ENCODE measurements at regions not wholly inside any gene's neighbourhood (a gene's known extent, or its start where the extent isn't known, plus 50 kb on each side); places are given as distances from the start of the nearest gene placed in this dataset.
"Not testable (repeated sequence)": the region's sequence is repeated elsewhere in the genome, so short reads cannot be mapped to it uniquely, and the experiment has no call there.

DNA sequence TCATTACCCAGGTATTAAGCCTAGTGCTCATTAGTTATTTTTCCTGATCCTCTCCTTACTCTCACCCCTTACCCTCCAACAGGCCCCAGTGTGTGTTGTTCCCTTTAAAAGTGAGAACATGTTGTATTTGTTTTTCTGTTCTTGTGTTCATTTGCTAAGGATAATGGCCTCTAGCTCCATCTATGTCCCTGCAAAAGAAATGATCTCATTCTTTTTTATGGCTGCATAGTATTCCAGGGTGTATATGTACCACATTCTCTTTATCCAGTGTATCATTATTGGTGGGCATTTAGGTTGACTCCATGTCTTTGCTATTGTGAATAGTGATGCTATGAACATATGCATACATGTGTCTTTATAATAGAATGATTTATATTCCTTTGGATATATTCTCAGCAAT, 185.0 kb upstream of the SMIM30 start:
- in situ Hi-C loops (cut with HindIII; ENCODE audit: low pct_unique_long_range_greater_than_20kb, low sequenced_read_pairs); DNase-seq (ENCODE audit: low read depth): not testable (repeated sequence)

- no peak for DNase-seq (ENCODE audit: low read depth)
- in situ Hi-C loops (cut with HindIII; ENCODE audit: low pct_unique_long_range_greater_than_20kb, low sequenced_read_pairs): no loop called here
These were observed 183.6 kb upstream of the SMIM30 start for GRCh38 chr7:113301983-113302382.

DNA sequence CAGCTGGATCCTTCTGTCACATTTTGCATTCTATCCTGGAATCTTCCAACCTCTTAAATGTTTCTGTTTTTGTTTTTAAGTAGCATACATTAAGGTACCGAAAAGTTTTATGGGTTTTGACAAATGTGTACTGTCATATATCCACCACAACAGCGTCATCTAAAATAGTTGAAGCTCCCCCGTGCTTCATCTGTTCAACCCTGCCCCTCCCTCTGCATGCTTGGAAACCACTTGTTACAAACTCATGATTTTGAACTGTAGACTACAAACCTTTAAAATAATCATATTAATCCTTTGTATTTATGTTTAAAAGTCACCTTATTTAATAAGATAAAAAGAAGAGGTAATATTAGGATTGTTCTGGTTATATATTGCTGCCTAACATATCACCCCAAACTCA, 182.8 kb upstream of the SMIM30 start:
- in situ Hi-C loops (cut with HindIII; ENCODE audit: low pct_unique_long_range_greater_than_20kb, low sequenced_read_pairs): no loop called here
- DNase-seq (ENCODE audit: low read depth): no peak

DNA sequence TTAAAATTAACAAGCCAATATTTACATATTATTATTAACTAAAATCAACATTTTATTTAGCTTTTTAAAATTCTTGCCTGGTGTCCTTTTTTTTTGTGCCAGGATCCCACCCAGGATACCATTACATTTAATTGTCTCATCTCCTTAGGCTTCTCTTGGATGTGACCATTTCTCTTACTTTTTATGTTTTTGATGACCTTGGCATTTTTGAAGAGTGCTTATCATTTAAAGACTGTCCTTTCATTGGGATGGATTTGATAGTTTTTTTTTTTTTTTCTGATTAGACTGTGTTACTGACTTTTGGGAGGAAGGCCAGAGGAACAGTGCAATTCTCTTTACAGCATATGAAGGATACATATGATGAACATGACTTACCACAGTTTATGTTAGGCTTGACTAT, 181.4 kb upstream of the SMIM30 start:
- in situ Hi-C loops (cut with HindIII; ENCODE audit: low pct_unique_long_range_greater_than_20kb, low sequenced_read_pairs): no loop called here
- DNase-seq (ENCODE audit: low read depth): no peak

- DNase-seq (ENCODE audit: low read depth): no peak
- in situ Hi-C loops (cut with HindIII; ENCODE audit: low pct_unique_long_range_greater_than_20kb, low sequenced_read_pairs): no loop called here
These were observed 180.1 kb upstream of the SMIM30 start for GRCh38 chr7:113298501-113298900.

DNA sequence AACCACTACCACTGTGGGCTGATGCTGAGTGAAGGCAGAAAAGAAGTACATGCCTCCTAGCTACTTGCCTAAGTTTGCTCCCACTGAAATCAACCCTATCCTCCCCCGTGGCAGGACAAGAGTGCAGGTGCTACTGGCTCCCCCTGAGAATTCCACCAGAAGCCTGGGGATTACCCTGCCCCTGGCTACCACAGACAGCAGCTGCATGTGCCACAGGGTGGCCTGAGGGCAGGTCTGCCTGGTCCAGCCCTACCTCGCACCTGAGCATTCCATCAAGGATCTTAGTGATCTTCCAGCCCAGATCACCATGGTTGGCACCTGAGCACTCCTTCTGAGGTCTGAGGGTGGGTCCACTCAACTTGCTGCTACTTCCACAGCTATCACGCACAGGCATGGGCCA, 176.4 kb upstream of the SMIM30 start:
- no peak for DNase-seq (ENCODE audit: low read depth)
- in situ Hi-C loops (cut with HindIII; ENCODE audit: low pct_unique_long_range_greater_than_20kb, low sequenced_read_pairs): no loop called here

- DNase-seq (ENCODE audit: low read depth): no peak
- in situ Hi-C loops (cut with HindIII; ENCODE audit: low pct_unique_long_range_greater_than_20kb, low sequenced_read_pairs): no loop called here
These were observed 173.8 kb upstream of the SMIM30 start for GRCh38 chr7:113292105-113292504.

GRCh38 chr7:113291058-113291457, 172.7 kb upstream of the SMIM30 start:
- in situ Hi-C loops (cut with HindIII; ENCODE audit: low pct_unique_long_range_greater_than_20kb, low sequenced_read_pairs): no loop called here

DNA sequence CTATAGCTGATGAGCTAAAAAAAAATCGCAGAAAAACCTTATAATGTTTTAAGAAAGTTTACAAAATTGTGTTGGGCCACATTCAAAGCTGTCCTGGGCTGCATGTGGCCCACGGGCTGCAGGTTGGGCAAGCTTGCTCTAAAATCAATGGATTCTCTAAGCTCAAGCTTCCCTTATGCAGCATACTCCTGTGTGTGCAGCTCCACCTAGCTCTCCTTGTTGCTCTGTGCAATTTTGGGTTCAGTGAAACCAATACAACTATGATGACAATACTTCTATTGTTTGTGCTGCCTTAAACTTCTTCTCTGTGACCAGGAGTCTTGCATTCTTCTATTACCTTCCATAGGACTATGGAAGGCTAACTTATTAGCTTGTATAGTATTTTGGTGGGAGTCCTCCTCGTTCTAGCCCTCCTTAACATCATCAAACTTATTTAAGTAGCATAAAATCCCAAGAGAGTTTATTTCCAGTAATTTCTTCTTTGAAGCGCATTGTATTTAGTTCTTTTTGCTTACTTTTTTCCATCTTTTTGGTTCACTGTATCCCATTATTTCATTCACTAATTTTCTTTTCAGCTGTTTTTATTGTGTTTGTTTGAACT, 170.9 kb upstream of the SMIM30 start:
- in situ Hi-C loops (cut with HindIII; ENCODE audit: low pct_unique_long_range_greater_than_20kb, low sequenced_read_pairs): no loop called here
- DNase-seq (ENCODE audit: low read depth): peak; percentile 10

More at GRCh38 chr7:113291058-113291457, 172.7 kb upstream of the SMIM30 start:
- DNase-seq (ENCODE audit: low read depth): no peak

DNA sequence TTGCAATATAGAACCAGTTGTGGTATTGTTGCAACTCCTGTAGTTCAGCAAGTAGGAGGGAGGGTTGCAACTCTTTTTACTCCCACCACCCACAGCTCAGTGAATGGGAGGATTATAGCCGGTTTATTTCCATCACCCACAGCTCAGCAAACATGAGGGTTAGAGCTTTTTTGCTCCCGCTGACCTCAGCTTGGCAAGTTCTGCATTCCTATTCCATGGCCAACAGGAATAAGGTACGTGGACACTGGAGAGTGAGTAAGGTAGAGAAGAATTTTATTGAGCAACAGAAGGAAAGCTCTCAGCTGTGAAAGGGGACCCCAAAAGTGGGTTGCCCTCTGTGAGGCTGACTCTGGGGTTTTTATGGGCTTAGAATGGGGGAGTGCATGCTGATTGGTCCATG, 167.1 kb upstream of the SMIM30 start:
- in situ Hi-C loops (cut with HindIII; ENCODE audit: low pct_unique_long_range_greater_than_20kb, low sequenced_read_pairs): no loop called here
- DNase-seq (ENCODE audit: low read depth): no peak

- DNase-seq (ENCODE audit: low read depth): no peak
- in situ Hi-C loops (cut with HindIII; ENCODE audit: low pct_unique_long_range_greater_than_20kb, low sequenced_read_pairs): no loop called here
These were observed 165.5 kb upstream of the SMIM30 start for GRCh38 chr7:113283861-113284260.

GRCh38 chr7:113282875-113283274, 164.5 kb upstream of the SMIM30 start:
- DNase-seq (ENCODE audit: low read depth): no peak
- in situ Hi-C loops (cut with HindIII; ENCODE audit: low pct_unique_long_range_greater_than_20kb, low sequenced_read_pairs): no loop called here

DNA sequence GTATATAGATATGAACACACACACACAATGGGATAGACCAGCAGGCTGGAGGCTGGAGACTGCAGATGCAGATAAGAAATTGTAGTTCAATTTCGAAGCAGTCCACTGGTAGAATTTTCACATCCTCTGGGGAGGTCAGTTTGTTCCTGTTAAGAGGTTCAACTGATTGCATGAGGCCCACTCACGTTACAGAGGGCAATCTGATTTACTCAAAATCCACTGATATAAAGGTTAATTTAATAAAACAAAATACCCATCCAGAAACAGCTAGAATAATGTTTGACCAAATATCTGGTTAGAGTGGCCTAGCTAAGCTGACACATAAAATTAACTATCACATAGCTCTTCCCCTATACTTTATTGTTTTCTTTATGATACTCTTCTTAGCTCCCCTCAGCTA, 162.9 kb upstream of the SMIM30 start:
- DNase-seq (ENCODE audit: low read depth): no peak
- in situ Hi-C loops (cut with HindIII; ENCODE audit: low pct_unique_long_range_greater_than_20kb, low sequenced_read_pairs): no loop called here

- in situ Hi-C loops (cut with HindIII; ENCODE audit: low pct_unique_long_range_greater_than_20kb, low sequenced_read_pairs): no loop called here
These were observed 160.9 kb upstream of the SMIM30 start for GRCh38 chr7:113279256-113279655.

DNA sequence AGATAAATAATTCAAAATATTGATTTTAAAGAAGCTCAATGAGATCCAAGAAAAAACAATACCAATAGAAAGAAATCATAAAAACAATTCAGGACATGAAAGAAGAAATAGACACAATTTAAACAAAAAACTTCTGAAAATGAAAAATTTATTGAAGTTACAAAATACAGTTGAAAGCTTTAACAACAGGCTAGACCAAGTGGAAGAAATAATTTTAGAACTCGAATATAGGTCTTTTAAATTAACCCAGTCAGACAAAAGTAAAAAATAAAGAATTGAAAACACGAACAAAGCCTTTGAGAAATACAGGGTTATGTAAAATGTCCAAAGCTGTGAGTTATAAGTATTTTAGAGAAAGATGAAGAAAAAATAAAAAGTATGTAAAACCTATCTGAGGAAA, 152.4 kb upstream of the SMIM30 start:
- no peak for DNase-seq (ENCODE audit: low read depth)
- in situ Hi-C loops (cut with HindIII; ENCODE audit: low pct_unique_long_range_greater_than_20kb, low sequenced_read_pairs): no loop called here

More at GRCh38 chr7:113279256-113279655, 160.9 kb upstream of the SMIM30 start:
- DNase-seq (ENCODE audit: low read depth): no peak

GRCh38 chr7:113269592-113269991, 151.2 kb upstream of the SMIM30 start:
- DNase-seq (ENCODE audit: low read depth); in situ Hi-C loops (cut with HindIII; ENCODE audit: low pct_unique_long_range_greater_than_20kb, low sequenced_read_pairs): not testable (repeated sequence)

GRCh38 chr7:113268757-113269156, 150.4 kb upstream of the SMIM30 start:
- in situ Hi-C loops (cut with HindIII; ENCODE audit: low pct_unique_long_range_greater_than_20kb, low sequenced_read_pairs): no loop called here
- DNase-seq (ENCODE audit: low read depth): no peak

GRCh38 chr7:113267885-113268284, 149.5 kb upstream of the SMIM30 start:
- DNase-seq (ENCODE audit: low read depth): no peak
- in situ Hi-C loops (cut with HindIII; ENCODE audit: low pct_unique_long_range_greater_than_20kb, low sequenced_read_pairs): no loop called here

DNA sequence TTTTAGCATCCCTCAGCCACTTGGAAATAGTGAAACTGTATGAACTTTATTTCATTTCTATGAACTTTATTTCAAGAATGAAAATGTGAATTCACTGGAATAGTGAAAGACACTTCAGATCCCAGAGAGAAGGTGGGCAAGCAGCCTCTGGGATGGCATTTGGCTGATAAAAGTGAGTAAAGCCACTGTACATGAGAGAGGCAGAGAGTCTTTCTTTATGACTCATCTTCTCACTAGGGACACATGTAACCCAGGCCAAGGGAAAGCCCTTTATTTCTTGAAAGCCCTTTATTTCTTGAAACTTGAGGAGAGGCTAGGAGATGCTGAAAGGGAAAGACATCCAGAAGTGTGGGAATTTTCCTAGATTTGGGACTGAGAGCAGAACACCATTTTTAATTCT, 148.9 kb upstream of the SMIM30 start:
- in situ Hi-C loops (cut with HindIII; ENCODE audit: low pct_unique_long_range_greater_than_20kb, low sequenced_read_pairs): no loop called here
- no peak for DNase-seq (ENCODE audit: low read depth)

GRCh38 chr7:113263749-113264148, 145.4 kb upstream of the SMIM30 start:
- in situ Hi-C loops (cut with HindIII; ENCODE audit: low pct_unique_long_range_greater_than_20kb, low sequenced_read_pairs): no loop called here
- no peak for DNase-seq (ENCODE audit: low read depth)
